Neural crest cell (in vitro differentiated cells): ENCODE measurements at regions not wholly inside any gene's neighbourhood (a gene's known extent, or its start where the extent isn't known, plus 50 kb on each side); places are given as distances from the start of the nearest gene placed in this dataset.

ENCODE experiments used
- DNase-seq: peaks from one replicate; pipeline ENCODE4 v3.0.0; 2021; ENCODE audit warnings: low read depth, mixed read lengths, low spot score
- H3K27ac Mint-ChIP-seq: one replicate; pipeline ENCODE4 v1.8.0; 2021; ENCODE audit warnings: mild to moderate bottlenecking, mixed read lengths; ENCODE audit not compliant: unreplicated experiment
- H3K27me3 Mint-ChIP-seq: 2 replicates; pipeline ENCODE4 v1.8.0; 2021; ENCODE audit warnings: low read depth, mild to moderate bottlenecking, mixed read lengths
- H3K36me3 Mint-ChIP-seq: 2 replicates; pipeline ENCODE4 v1.8.0; 2021; ENCODE audit warnings: low read depth, mild to moderate bottlenecking, mixed read lengths
- H3K4me1 Mint-ChIP-seq: 2 replicates; pipeline ENCODE4 v1.8.0; 2021; ENCODE audit warnings: mixed read lengths
- H3K4me3 Mint-ChIP-seq: one replicate; pipeline ENCODE4 v1.8.0; 2021; ENCODE audit warnings: mild to moderate bottlenecking, mixed read lengths
- H3K9me3 Mint-ChIP-seq: 2 replicates; pipeline ENCODE4 v1.8.0; 2021; ENCODE audit warnings: mixed read lengths
- CTCF ChIP-seq: fragments of 200-600 bp; sonication (generic); conservative IDR thresholded peaks from 2 replicates; pipeline ENCODE4 v1.5.0; 2021; ENCODE audit warnings: antibody characterized with exemption, mild to moderate bottlenecking

GRCh38 chr12:87689196-87689595, 340.0 kb downstream of the C12orf50 start:
- Mint-ChIP-seq H3K36me3 (no peaks in the 10 kb centered on the region), H3K27me3 (no peaks in the 10 kb centered on the region), H3K9me3 (peaks cover 3% of the 10 kb centered on the region)

GRCh38 chr12:87687362-87687761, 341.8 kb downstream of the C12orf50 start:
- TF ChIP-seq CTCF, result no peak
- Mint-ChIP-seq H3K27me3 (no peaks in the 10 kb centered on the region), H3K4me3 (no peak overlapping the region), H3K27ac (no peak overlapping the region), H3K36me3 (no peaks in the 10 kb centered on the region), H3K4me1 (peaks cover 10% of the 10 kb centered on the region), H3K9me3 (peaks cover 3% of the 10 kb centered on the region)
- DNase-seq, result no peak

More at GRCh38 chr12:87689196-87689595, 340.0 kb downstream of the C12orf50 start:
- H3K27ac Mint-ChIP-seq, result no peak overlapping the region
- DNase-seq, result no peak
- H3K4me1 Mint-ChIP-seq, result peaks cover 10% of the 10 kb centered on the region
- H3K4me3 Mint-ChIP-seq, result no peak overlapping the region
- no peak for TF ChIP-seq CTCF

- no peak overlapping the region for H3K27ac Mint-ChIP-seq
- no peak for TF ChIP-seq CTCF
Observed at GRCh38 chr12:87685696-87686095, 343.5 kb downstream of the C12orf50 start.

GRCh38 chr12:87679251-87679650, 349.9 kb downstream of the C12orf50 start:
- Mint-ChIP-seq H3K27ac (no peak overlapping the region), H3K36me3 (no peaks in the 10 kb centered on the region), H3K4me1 (no peaks in the 10 kb centered on the region), H3K27me3 (no peaks in the 10 kb centered on the region), H3K4me3 (no peak overlapping the region), H3K9me3 (no peaks in the 10 kb centered on the region)
- DNase-seq, result no peak
- TF ChIP-seq CTCF, result no peak

More at GRCh38 chr12:87685696-87686095, 343.5 kb downstream of the C12orf50 start:
- H3K27me3 Mint-ChIP-seq, result no peaks in the 10 kb centered on the region
- H3K4me1 Mint-ChIP-seq, result peaks cover 10% of the 10 kb centered on the region
- H3K9me3 Mint-ChIP-seq, result peaks cover 3% of the 10 kb centered on the region
- H3K4me3 Mint-ChIP-seq, result no peak overlapping the region
- DNase-seq, result no peak
- no peaks in the 10 kb centered on the region for H3K36me3 Mint-ChIP-seq

GRCh38 chr12:87678453-87678852, 350.7 kb downstream of the C12orf50 start:
- no peaks in the 10 kb centered on the region for H3K27me3 Mint-ChIP-seq
- no peaks in the 10 kb centered on the region for H3K36me3 Mint-ChIP-seq
- no peak overlapping the region for H3K4me3 Mint-ChIP-seq
- TF ChIP-seq CTCF, result no peak
- H3K27ac Mint-ChIP-seq, result no peak overlapping the region
- no peaks in the 10 kb centered on the region for H3K9me3 Mint-ChIP-seq
- H3K4me1 Mint-ChIP-seq, result no peaks in the 10 kb centered on the region
- DNase-seq, result no peak

GRCh38 chr12:87676731-87677130, 352.5 kb downstream of the C12orf50 start:
- DNase-seq, result no peak
- Mint-ChIP-seq H3K9me3 (no peaks in the 10 kb centered on the region), H3K27me3 (no peaks in the 10 kb centered on the region), H3K36me3 (no peaks in the 10 kb centered on the region), H3K4me1 (no peaks in the 10 kb centered on the region), H3K27ac (no peak overlapping the region), H3K4me3 (no peak overlapping the region)
- TF ChIP-seq CTCF, result no peak
